Loucy (cell line): ENCODE measurements at regions not wholly inside any gene's neighbourhood (a gene's known extent, or its start where the extent isn't known, plus 50 kb on each side); places are given as distances from the start of the nearest gene placed in this dataset.
"Not testable (repeated sequence)": the region's sequence is repeated elsewhere in the genome, so short reads cannot be mapped to it uniquely, and the experiment has no call there.

ENCODE experiments used
- H2AFZ ChIP-seq: fragments of 200-600 bp; sonication (generic); 2 replicates; pipeline ENCODE4 v1.6.0; 2016; ENCODE audit warnings: antibody characterized with exemption, mild to moderate bottlenecking, low read length, moderate library complexity
- H3F3A ChIP-seq: fragments of 200-600 bp; 2 replicates; pipeline ENCODE4 v1.6.0; 2016; ENCODE audit warnings: antibody characterized with exemption, low read depth, mild to moderate bottlenecking
- H3K27me3 ChIP-seq: fragments of 200-600 bp; sonication (generic); 2 replicates; pipeline ENCODE4 v1.6.1; 2014; ENCODE audit warnings: low read length, mild to moderate bottlenecking; ENCODE audit not compliant: insufficient read depth, poor library complexity, severe bottlenecking
- H3K36me3 ChIP-seq: fragments of 200-600 bp; sonication (generic); 2 replicates; pipeline ENCODE4 v1.6.1; 2016; ENCODE audit warnings: low read length; ENCODE audit not compliant: insufficient read depth
- H3K4me1 ChIP-seq: fragments of 200-600 bp; sonication (generic); 2 replicates; pipeline ENCODE4 v1.5.1; 2014; ENCODE audit warnings: low read length, mild to moderate bottlenecking; ENCODE audit not compliant: insufficient read depth, poor library complexity, severe bottlenecking
- H3K4me2 ChIP-seq: fragments of 200-600 bp; sonication (generic); 2 replicates; pipeline ENCODE4 v1.6.0; 2014; ENCODE audit warnings: antibody characterized with exemption, low read length, low read depth, mild to moderate bottlenecking; ENCODE audit not compliant: poor library complexity, severe bottlenecking
- H3K4me3 ChIP-seq: fragments of 200-600 bp; sonication (generic); 2 replicates; pipeline ENCODE4 v1.5.1; 2014; ENCODE audit warnings: low read length, mild to moderate bottlenecking, mixed read lengths; ENCODE audit not compliant: poor library complexity, severe bottlenecking
- H3K79me2 ChIP-seq: fragments of 200-600 bp; sonication (generic); 2 replicates; pipeline ENCODE4 v1.6.1; 2014; ENCODE audit warnings: low read length; ENCODE audit not compliant: insufficient read depth
- H3K9ac ChIP-seq: fragments of 200-600 bp; sonication (generic); 2 replicates; pipeline ENCODE4 v1.6.0; 2014; ENCODE audit warnings: mild to moderate bottlenecking, low read depth, low read length, moderate library complexity; ENCODE audit not compliant: poor library complexity, severe bottlenecking
- H3K9me2 ChIP-seq: fragments of 200-600 bp; sonication (generic); replicated peaks from 2 replicates; pipeline ENCODE4 v1.6.1; 2016; ENCODE audit warnings: low read depth, low read length, mixed read lengths
- H3K9me3 ChIP-seq: fragments of 200-600 bp; sonication (generic); 2 replicates; pipeline ENCODE4 v1.6.1; 2014; ENCODE audit warnings: mild to moderate bottlenecking, antibody characterized with exemption, low read length, low read depth; ENCODE audit not compliant: insufficient read depth
- H4K20me1 ChIP-seq: fragments of 200-600 bp; sonication (generic); 2 replicates; pipeline ENCODE4 v1.6.0; 2014; ENCODE audit warnings: antibody characterized with exemption, low read length, mild to moderate bottlenecking; ENCODE audit not compliant: insufficient read depth, poor library complexity, severe bottlenecking
- EZH2phosphoT487 ChIP-seq: fragments of 200-600 bp; IDR thresholded peaks from 2 replicates; pipeline ENCODE4 v1.6.1; 2018; ENCODE audit warnings: antibody characterized with exemption, mild to moderate bottlenecking, moderate library complexity, borderline replicate concordance
- TF ChIP-seq, protein P1 (sequence below): fragments of 200-600 bp; sonication (generic); conservative IDR thresholded peaks from 2 replicates; pipeline ENCODE4 v1.5.1; 2014; ENCODE audit warnings: mild to moderate bottlenecking, antibody characterized with exemption, low read length

GRCh38 chr7:113013761-113014449, 72.7 kb downstream of the GPR85 start:
- Histone ChIP-seq H3K4me2 (no peak overlapping the region), H4K20me1 (no peaks in the 10 kb centered on the region)
- TF ChIP-seq, protein P1, sequence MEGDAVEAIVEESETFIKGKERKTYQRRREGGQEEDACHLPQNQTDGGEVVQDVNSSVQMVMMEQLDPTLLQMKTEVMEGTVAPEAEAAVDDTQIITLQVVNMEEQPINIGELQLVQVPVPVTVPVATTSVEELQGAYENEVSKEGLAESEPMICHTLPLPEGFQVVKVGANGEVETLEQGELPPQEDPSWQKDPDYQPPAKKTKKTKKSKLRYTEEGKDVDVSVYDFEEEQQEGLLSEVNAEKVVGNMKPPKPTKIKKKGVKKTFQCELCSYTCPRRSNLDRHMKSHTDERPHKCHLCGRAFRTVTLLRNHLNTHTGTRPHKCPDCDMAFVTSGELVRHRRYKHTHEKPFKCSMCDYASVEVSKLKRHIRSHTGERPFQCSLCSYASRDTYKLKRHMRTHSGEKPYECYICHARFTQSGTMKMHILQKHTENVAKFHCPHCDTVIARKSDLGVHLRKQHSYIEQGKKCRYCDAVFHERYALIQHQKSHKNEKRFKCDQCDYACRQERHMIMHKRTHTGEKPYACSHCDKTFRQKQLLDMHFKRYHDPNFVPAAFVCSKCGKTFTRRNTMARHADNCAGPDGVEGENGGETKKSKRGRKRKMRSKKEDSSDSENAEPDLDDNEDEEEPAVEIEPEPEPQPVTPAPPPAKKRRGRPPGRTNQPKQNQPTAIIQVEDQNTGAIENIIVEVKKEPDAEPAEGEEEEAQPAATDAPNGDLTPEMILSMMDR, result no peak
- no peak for TF ChIP-seq EZH2phosphoT487

DNA sequence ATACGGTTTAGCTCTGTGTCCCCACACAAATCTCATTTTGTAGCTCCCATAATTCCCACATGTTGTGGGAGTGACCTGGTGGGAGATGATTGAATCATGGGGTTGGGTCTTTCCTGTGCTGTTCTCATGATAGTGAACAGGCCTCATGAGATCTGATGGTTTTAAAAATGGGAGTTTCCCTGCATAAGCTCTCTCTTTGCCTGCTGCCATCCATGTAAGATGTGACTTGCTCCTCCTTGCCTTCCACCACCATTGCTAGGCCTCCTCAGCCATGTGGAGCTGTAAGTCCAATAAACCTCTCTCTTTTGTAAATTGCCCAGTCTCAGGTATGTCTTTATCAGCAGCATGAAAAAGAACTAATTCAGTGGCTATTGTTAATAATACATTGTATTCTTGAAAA, 73.8 kb downstream of the GPR85 start:
- H3K9ac ChIP-seq, H3K9me2 ChIP-seq, H3K4me2 ChIP-seq, H3K36me3 ChIP-seq, H3K79me2 ChIP-seq, H3K4me1 ChIP-seq, H2AFZ ChIP-seq, H3K4me3 ChIP-seq, H3F3A ChIP-seq, H3K9me3 ChIP-seq, H3K27me3 ChIP-seq, H4K20me1 ChIP-seq: not testable (repeated sequence)

More at GRCh38 chr7:113013761-113014449, 72.7 kb downstream of the GPR85 start:
- Histone ChIP-seq H3K9ac (no peak overlapping the region), H3K79me2 (no peaks in the 10 kb centered on the region), H3F3A (no peaks in the 10 kb centered on the region), H3K4me3 (no peak overlapping the region), H3K4me1 (no peaks in the 10 kb centered on the region), H3K9me2 (no peaks in the 10 kb centered on the region), H3K27me3 (no peaks in the 10 kb centered on the region), H2AFZ (no peak overlapping the region), H3K9me3 (no peaks in the 10 kb centered on the region), H3K36me3 (no peaks in the 10 kb centered on the region)

GRCh38 chr7:113010377-113010776, 76.2 kb downstream of the GPR85 start:
- H3K4me2 ChIP-seq, result no peak overlapping the region
- H3K9ac ChIP-seq, result no peak overlapping the region
- no peaks in the 10 kb centered on the region for H3K9me2 ChIP-seq
- TF ChIP-seq, protein P1, result no peak
- no peak for TF ChIP-seq EZH2phosphoT487
- no peaks in the 10 kb centered on the region for H3K4me1 ChIP-seq
- H3K27me3 ChIP-seq, result no peaks in the 10 kb centered on the region
- H3K9me3 ChIP-seq, result no peaks in the 10 kb centered on the region
- H2AFZ ChIP-seq, result no peak overlapping the region
- no peak overlapping the region for H3K4me3 ChIP-seq
- H3K79me2 ChIP-seq, result no peaks in the 10 kb centered on the region
- H4K20me1 ChIP-seq, result no peaks in the 10 kb centered on the region
- H3K36me3 ChIP-seq, result no peaks in the 10 kb centered on the region
- H3F3A ChIP-seq, result no peaks in the 10 kb centered on the region

- H3K27me3 ChIP-seq, result no peaks in the 10 kb centered on the region
- H3K36me3 ChIP-seq, result no peaks in the 10 kb centered on the region
- no peaks in the 10 kb centered on the region for H4K20me1 ChIP-seq
- H3K9me2 ChIP-seq, result no peaks in the 10 kb centered on the region
- no peak overlapping the region for H3K4me2 ChIP-seq
- no peak overlapping the region for H2AFZ ChIP-seq
- no peak overlapping the region for H3K9ac ChIP-seq
- H3K79me2 ChIP-seq, result no peaks in the 10 kb centered on the region
- no peaks in the 10 kb centered on the region for H3F3A ChIP-seq
- no peaks in the 10 kb centered on the region for H3K9me3 ChIP-seq
- TF ChIP-seq, protein P1, result no peak
- no peak for TF ChIP-seq EZH2phosphoT487
- no peak overlapping the region for H3K4me3 ChIP-seq
- H3K4me1 ChIP-seq, result no peaks in the 10 kb centered on the region
These were observed 77.9 kb downstream of the GPR85 start for GRCh38 chr7:113008755-113009154.
